GM23338 (cell line): ENCODE measurements at regions not wholly inside any gene's neighbourhood (a gene's known extent, or its start where the extent isn't known, plus 50 kb on each side); places are given as distances from the start of the nearest gene placed in this dataset.

Experiments
- ATAC-seq: fragments of 200-7000 bp; cut with Tn5 transposase; 3 replicates; pipeline ENCODE4 v1.9.1; 2020
- DNase-seq: peaks from one replicate; pipeline ENCODE4 v3.0.0-alpha.2; 2015; ENCODE audit warnings: low spot score
- H2AFZ ChIP-seq: fragments of 200-600 bp; sonication (generic); 2 replicates; pipeline ENCODE4 v1.8.0; 2016; ENCODE audit warnings: antibody characterized with exemption, mild to moderate bottlenecking, moderate library complexity
- H3F3A ChIP-seq: fragments of 200-600 bp; sonication (generic); replicated peaks from 2 replicates; pipeline ENCODE4 v1.8.0; 2017; ENCODE audit warnings: antibody characterized with exemption, mixed run types, low read depth
- H3K27ac ChIP-seq: fragments of 200-600 bp; sonication (generic); 2 replicates; pipeline ENCODE4 v1.6.1; 2016; ENCODE audit warnings: low read depth
- H3K27me3 ChIP-seq: fragments of 200-600 bp; sonication (generic); 2 replicates; pipeline ENCODE4 v1.8.0; 2016; ENCODE audit warnings: mild to moderate bottlenecking, mixed run types, moderate library complexity; ENCODE audit not compliant: insufficient read depth
- H3K36me3 ChIP-seq: fragments of 200-600 bp; sonication (generic); 2 replicates; pipeline ENCODE4 v1.8.0; 2016; ENCODE audit warnings: mild to moderate bottlenecking; ENCODE audit not compliant: insufficient read depth
- H3K4me1 ChIP-seq: fragments of 200-600 bp; sonication (generic); 2 replicates; pipeline ENCODE4 v1.8.0; 2016; ENCODE audit warnings: mild to moderate bottlenecking, moderate library complexity; ENCODE audit not compliant: insufficient read depth
- H3K4me2 ChIP-seq: fragments of 200-600 bp; sonication (generic); 2 replicates; pipeline ENCODE4 v1.7.1; 2017; ENCODE audit warnings: mixed run types
- H3K4me3 ChIP-seq: fragments of 200-600 bp; sonication (generic); 2 replicates; pipeline ENCODE4 v1.6.1; 2016; ENCODE audit warnings: mixed run types
- H3K79me2 ChIP-seq: fragments of 200-600 bp; sonication (generic); replicated peaks from 2 replicates; pipeline ENCODE4 v1.8.0; 2017; ENCODE audit warnings: mild to moderate bottlenecking; ENCODE audit not compliant: insufficient read depth
- H3K9me2 ChIP-seq: fragments of 200-600 bp; sonication (generic); 2 replicates; pipeline ENCODE4 v1.8.0; 2017; ENCODE audit not compliant: insufficient read depth
- H4K20me1 ChIP-seq: fragments of 200-600 bp; sonication (generic); replicated peaks from 2 replicates; pipeline ENCODE4 v1.8.0; 2017; ENCODE audit warnings: mild to moderate bottlenecking; ENCODE audit not compliant: insufficient read depth
- H3K27ac Mint-ChIP-seq: 2 replicates; pipeline ENCODE4 v1.8.0; 2020; ENCODE audit warnings: inconsistent platforms, mild to moderate bottlenecking, moderate library complexity, mixed read lengths
- H3K27me3 Mint-ChIP-seq: 3 replicates; pipeline ENCODE4 v1.8.0; 2022; ENCODE audit warnings: low read depth, mild to moderate bottlenecking, moderate library complexity, mixed read lengths, inconsistent platforms; ENCODE audit not compliant: insufficient read depth, poor library complexity
- H3K36me3 Mint-ChIP-seq: 3 replicates; pipeline ENCODE4 v1.8.0; 2021; ENCODE audit warnings: low read depth, mild to moderate bottlenecking, inconsistent platforms, moderate library complexity, mixed read lengths
- H3K4me1 Mint-ChIP-seq: 3 replicates; pipeline ENCODE4 v1.8.0; 2020; ENCODE audit warnings: mild to moderate bottlenecking, inconsistent platforms, mixed read lengths
- H3K4me3 Mint-ChIP-seq: 3 replicates; pipeline ENCODE4 v1.8.0; 2021; ENCODE audit warnings: moderate library complexity, mild to moderate bottlenecking, inconsistent platforms, mixed read lengths
- H3K9me3 Mint-ChIP-seq: 3 replicates; pipeline ENCODE4 v1.8.0; 2020; ENCODE audit warnings: moderate library complexity, mild to moderate bottlenecking, inconsistent platforms, mixed read lengths
- CREB1 ChIP-seq: fragments of 250-450 bp; sonication (Bioruptor Pico); IDR thresholded peaks from 2 replicates; pipeline ENCODE4 v1.5.0; 2020; ENCODE audit warnings: low read depth, mild to moderate bottlenecking, moderate library complexity
- CTCF ChIP-seq, 2 experiments: fragments of 200-600 bp in 1 of 2; sonication (generic) in 1 of 2; conservative IDR thresholded peaks; 2 replicates each; pipeline versions ENCODE4 v1.5.1 to v1.6.1; 2016 to 2017; ENCODE audit warnings: antibody characterized with exemption in 2 of 2, low read depth in 2 of 2, mild to moderate bottlenecking in 2 of 2, moderate library complexity in 1 of 2
- EZH2 ChIP-seq: fragments of 200-600 bp; sonication (generic); IDR thresholded peaks from one replicate; pipeline ENCODE4 v1.8.0; 2017; ENCODE audit warnings: antibody characterized with exemption, mild to moderate bottlenecking, low read depth; ENCODE audit not compliant: unreplicated experiment
- EZH2phosphoT487 ChIP-seq: fragments of 200-600 bp; sonication (generic); IDR thresholded peaks from one replicate; pipeline ENCODE4 v1.8.1; 2018; ENCODE audit warnings: antibody characterized with exemption; ENCODE audit not compliant: unreplicated experiment
- JUNB ChIP-seq: IDR thresholded peaks from one replicate; pipeline ENCODE4 v1.6.1; 2016; ENCODE audit warnings: antibody characterized with exemption; ENCODE audit not compliant: unreplicated experiment
- POLR2AphosphoS5 ChIP-seq: IDR thresholded peaks from 2 replicates; pipeline ENCODE4 v1.6.1; 2016; ENCODE audit warnings: antibody characterized with exemption, low read depth
- ZNF114 ChIP-seq: fragments of 250-450 bp; sonication (Bioruptor Pico); IDR thresholded peaks from 2 replicates; pipeline ENCODE4 v1.5.0; 2020; ENCODE audit warnings: mild to moderate bottlenecking, moderate library complexity
- ZNF331 ChIP-seq: fragments of 250-450 bp; sonication (Bioruptor Pico); IDR thresholded peaks from 2 replicates; pipeline ENCODE4 v1.5.0; 2020; ENCODE audit warnings: low read depth, mild to moderate bottlenecking, moderate library complexity
- TF ChIP-seq, protein P1 (sequence below): IDR thresholded peaks from 2 replicates; pipeline ENCODE4 v1.6.1; 2016; ENCODE audit warnings: antibody characterized with exemption
- TF ChIP-seq, protein P2 (sequence below): fragments of 250-450 bp; sonication (Bioruptor Pico); IDR thresholded peaks from 2 replicates; pipeline ENCODE4 v1.5.0; 2020; ENCODE audit warnings: mild to moderate bottlenecking, moderate library complexity

DNA sequence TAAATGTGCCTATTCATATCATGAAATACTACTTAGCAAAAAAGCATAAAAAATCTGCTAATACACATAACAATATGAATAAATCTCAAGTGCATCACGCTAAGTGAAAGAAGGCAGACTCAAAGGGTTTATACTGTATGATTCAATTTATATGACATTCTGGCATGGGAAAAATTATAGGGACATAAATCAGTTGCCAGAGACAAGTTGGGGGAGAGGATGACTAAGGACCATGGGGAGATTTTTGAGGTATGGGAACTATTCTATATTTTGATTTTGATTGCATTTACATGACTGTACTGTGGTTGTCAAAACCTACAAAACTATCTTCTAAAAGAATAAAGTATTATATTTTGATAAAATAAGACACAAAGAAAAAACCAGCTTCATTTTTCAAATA, 650.3 kb upstream of the NR5A2 start:
- Histone ChIP-seq H3K4me1 (no peaks in the 10 kb centered on the region), H3F3A (no peaks in the 10 kb centered on the region), H3K27me3 (no peaks in the 10 kb centered on the region), H3K4me3 (no peak overlapping the region), H3K27ac (no peak overlapping the region), H3K36me3 (no peaks in the 10 kb centered on the region), H4K20me1 (no peaks in the 10 kb centered on the region), H3K4me2 (no peak overlapping the region), H3K79me2 (no peaks in the 10 kb centered on the region), H2AFZ (no peak overlapping the region), H3K9me2 (0 out of 2 replicates have a peak, but pooled peaks cover under 1% of the 10 kb centered on the region)
- TF ChIP-seq CREB1 (CRISPR knock-in tag): no peak
- TF ChIP-seq EZH2phosphoT487: no peak
- no peak for TF ChIP-seq JUNB
- no peak for TF ChIP-seq ZNF331 (CRISPR knock-in tag)
- Mint-ChIP-seq H3K4me3 (no peak overlapping the region), H3K4me1 (no peaks in the 10 kb centered on the region), H3K27me3 (no peaks in the 10 kb centered on the region), H3K9me3 (no peaks in the 10 kb centered on the region), H3K36me3 (no peaks in the 10 kb centered on the region), H3K27ac (no peak overlapping the region)
- ATAC-seq (no peak), DNase-seq (no peak)

GRCh38 chr1:199383793-199384192, 643.7 kb upstream of the NR5A2 start:
- no peaks in the 10 kb centered on the region for H3K27me3 ChIP-seq
- H3K79me2 ChIP-seq: no peaks in the 10 kb centered on the region
- DNase-seq: no peak
- Mint-ChIP-seq H3K4me1 (no peaks in the 10 kb centered on the region), H3K36me3 (no peaks in the 10 kb centered on the region), H3K27me3 (no peaks in the 10 kb centered on the region), H3K9me3 (no peaks in the 10 kb centered on the region), H3K27ac (no peak overlapping the region), H3K4me3 (no peak overlapping the region)
- H3K4me3 ChIP-seq: no peak overlapping the region
- H4K20me1 ChIP-seq: no peaks in the 10 kb centered on the region
- no peak overlapping the region for H3K27ac ChIP-seq
- H3K4me2 ChIP-seq: no peak overlapping the region
- no peaks in the 10 kb centered on the region for H3K36me3 ChIP-seq
- no peak for ATAC-seq
- no peaks in the 10 kb centered on the region; the same call in 1 of the 2 replicates for H3K9me2 ChIP-seq
- H3F3A ChIP-seq: no peaks in the 10 kb centered on the region
- no peak overlapping the region for H2AFZ ChIP-seq
- H3K4me1 ChIP-seq: no peaks in the 10 kb centered on the region
- TF ChIP-seq CTCF (conservative IDR thresholded peaks at IDR 0.05; ENCODE audit: low read depth in 2 of 2): no peak
- no peak for TF ChIP-seq EZH2phosphoT487
- TF ChIP-seq, protein P1, sequence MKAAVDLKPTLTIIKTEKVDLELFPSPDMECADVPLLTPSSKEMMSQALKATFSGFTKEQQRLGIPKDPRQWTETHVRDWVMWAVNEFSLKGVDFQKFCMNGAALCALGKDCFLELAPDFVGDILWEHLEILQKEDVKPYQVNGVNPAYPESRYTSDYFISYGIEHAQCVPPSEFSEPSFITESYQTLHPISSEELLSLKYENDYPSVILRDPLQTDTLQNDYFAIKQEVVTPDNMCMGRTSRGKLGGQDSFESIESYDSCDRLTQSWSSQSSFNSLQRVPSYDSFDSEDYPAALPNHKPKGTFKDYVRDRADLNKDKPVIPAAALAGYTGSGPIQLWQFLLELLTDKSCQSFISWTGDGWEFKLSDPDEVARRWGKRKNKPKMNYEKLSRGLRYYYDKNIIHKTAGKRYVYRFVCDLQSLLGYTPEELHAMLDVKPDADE: no peak
- no peak for TF ChIP-seq JUNB
- TF ChIP-seq EZH2: no peak
- TF ChIP-seq ZNF114 (CRISPR knock-in tag): no peak
- TF ChIP-seq, protein P2, sequence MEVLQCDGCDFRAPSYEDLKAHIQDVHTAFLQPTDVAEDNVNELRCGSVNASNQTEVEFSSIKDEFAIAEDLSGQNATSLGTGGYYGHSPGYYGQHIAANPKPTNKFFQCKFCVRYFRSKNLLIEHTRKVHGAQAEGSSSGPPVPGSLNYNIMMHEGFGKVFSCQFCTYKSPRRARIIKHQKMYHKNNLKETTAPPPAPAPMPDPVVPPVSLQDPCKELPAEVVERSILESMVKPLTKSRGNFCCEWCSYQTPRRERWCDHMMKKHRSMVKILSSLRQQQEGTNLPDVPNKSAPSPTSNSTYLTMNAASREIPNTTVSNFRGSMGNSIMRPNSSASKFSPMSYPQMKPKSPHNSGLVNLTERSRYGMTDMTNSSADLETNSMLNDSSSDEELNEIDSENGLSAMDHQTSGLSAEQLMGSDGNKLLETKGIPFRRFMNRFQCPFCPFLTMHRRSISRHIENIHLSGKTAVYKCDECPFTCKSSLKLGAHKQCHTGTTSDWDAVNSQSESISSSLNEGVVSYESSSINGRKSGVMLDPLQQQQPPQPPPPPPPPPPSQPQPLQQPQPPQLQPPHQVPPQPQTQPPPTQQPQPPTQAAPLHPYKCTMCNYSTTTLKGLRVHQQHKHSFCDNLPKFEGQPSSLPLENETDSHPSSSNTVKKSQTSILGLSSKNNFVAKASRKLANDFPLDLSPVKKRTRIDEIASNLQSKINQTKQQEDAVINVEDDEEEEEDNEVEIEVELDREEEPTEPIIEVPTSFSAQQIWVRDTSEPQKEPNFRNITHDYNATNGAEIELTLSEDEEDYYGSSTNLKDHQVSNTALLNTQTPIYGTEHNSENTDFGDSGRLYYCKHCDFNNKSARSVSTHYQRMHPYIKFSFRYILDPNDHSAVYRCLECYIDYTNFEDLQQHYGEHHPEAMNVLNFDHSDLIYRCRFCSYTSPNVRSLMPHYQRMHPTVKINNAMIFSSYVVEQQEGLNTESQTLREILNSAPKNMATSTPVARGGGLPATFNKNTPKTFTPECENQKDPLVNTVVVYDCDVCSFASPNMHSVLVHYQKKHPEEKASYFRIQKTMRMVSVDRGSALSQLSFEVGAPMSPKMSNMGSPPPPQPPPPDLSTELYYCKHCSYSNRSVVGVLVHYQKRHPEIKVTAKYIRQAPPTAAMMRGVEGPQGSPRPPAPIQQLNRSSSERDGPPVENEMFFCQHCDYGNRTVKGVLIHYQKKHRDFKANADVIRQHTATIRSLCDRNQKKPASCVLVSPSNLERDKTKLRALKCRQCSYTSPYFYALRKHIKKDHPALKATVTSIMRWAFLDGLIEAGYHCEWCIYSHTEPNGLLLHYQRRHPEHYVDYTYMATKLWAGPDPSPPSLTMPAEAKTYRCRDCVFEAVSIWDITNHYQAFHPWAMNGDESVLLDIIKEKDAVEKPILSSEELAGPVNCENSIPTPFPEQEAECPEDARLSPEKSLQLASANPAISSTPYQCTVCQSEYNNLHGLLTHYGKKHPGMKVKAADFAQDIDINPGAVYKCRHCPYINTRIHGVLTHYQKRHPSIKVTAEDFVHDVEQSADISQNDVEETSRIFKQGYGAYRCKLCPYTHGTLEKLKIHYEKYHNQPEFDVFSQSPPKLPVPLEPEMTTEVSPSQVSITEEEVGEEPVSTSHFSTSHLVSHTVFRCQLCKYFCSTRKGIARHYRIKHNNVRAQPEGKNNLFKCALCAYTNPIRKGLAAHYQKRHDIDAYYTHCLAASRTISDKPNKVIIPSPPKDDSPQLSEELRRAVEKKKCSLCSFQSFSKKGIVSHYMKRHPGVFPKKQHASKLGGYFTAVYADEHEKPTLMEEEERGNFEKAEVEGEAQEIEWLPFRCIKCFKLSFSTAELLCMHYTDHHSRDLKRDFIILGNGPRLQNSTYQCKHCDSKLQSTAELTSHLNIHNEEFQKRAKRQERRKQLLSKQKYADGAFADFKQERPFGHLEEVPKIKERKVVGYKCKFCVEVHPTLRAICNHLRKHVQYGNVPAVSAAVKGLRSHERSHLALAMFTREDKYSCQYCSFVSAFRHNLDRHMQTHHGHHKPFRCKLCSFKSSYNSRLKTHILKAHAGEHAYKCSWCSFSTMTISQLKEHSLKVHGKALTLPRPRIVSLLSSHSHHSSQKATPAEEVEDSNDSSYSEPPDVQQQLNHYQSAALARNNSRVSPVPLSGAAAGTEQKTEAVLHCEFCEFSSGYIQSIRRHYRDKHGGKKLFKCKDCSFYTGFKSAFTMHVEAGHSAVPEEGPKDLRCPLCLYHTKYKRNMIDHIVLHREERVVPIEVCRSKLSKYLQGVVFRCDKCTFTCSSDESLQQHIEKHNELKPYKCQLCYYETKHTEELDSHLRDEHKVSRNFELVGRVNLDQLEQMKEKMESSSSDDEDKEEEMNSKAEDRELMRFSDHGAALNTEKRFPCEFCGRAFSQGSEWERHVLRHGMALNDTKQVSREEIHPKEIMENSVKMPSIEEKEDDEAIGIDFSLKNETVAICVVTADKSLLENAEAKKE (CRISPR knock-in tag): no peak
- no peak for TF ChIP-seq POLR2AphosphoS5
